GM12875 (cell line): ENCODE measurements at regions not wholly inside any gene's neighbourhood (a gene's known extent, or its start where the extent isn't known, plus 50 kb on each side); places are given as distances from the start of the nearest gene placed in this dataset.

Source experiments
- H3K4me3 ChIP-seq: one replicate; pipeline ENCODE4 v1.5.1; 2011; ENCODE audit warnings: low read depth, low read length, control low read depth
- TF ChIP-seq, protein P1 (sequence below): IDR thresholded peaks from 2 replicates; pipeline ENCODE4 v1.5.1; 2011; ENCODE audit warnings: low read depth, mild to moderate bottlenecking, control low read depth, inconsistent platforms, low read length, moderate library complexity, borderline replicate concordance; ENCODE audit not compliant: insufficient read depth

DNA sequence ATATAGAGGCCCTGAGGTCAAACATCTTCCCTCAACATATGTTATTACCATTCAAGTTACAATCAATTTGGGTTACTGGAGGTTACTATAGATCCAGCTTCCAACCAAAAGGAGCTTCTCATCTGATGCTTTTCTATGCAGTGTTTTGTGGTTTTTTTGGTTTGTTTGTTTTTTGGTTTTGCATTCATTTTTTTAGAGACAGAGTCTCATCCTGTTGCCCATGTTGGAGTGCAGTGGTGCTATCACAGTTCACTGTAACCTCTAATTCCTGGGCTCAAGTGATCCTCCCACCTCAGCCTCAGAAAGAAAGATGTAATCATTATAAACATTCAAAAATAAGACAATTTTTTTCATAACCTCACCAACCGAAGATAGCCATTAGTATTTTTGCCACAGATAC, 124.4 kb upstream of the JARID2 start:
- TF ChIP-seq, protein P1, sequence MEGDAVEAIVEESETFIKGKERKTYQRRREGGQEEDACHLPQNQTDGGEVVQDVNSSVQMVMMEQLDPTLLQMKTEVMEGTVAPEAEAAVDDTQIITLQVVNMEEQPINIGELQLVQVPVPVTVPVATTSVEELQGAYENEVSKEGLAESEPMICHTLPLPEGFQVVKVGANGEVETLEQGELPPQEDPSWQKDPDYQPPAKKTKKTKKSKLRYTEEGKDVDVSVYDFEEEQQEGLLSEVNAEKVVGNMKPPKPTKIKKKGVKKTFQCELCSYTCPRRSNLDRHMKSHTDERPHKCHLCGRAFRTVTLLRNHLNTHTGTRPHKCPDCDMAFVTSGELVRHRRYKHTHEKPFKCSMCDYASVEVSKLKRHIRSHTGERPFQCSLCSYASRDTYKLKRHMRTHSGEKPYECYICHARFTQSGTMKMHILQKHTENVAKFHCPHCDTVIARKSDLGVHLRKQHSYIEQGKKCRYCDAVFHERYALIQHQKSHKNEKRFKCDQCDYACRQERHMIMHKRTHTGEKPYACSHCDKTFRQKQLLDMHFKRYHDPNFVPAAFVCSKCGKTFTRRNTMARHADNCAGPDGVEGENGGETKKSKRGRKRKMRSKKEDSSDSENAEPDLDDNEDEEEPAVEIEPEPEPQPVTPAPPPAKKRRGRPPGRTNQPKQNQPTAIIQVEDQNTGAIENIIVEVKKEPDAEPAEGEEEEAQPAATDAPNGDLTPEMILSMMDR, result no peak
- no peak overlapping the region for H3K4me3 ChIP-seq

DNA sequence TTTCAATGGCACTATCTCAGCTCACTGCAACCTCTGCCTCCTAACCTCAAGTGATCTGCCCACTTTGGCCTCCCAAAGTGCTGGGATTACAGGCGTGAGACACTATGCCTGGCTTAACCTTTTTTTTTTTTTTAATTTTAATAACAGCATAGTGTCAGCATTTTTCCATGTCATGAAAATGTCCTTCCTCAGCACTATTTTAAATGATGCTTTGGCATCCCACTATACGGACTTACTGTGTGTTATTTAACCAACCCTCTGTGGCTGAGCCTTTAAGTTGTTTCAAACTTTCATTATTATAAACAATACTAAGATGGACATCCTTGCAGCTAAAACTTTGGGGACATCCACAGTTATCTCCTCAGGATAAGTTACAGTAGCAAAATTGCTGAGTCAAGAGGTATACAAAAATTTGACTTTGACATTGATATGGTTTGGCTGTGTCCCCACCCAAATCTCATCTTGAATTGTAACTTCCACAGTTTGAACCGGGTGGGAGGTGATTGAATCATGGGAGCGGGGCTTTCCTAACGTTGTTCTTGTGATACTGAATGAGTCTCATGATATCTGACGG, 123.8 kb upstream of the JARID2 start:
- TF ChIP-seq, protein P1, result no peak
- H3K4me3 ChIP-seq, result no peak overlapping the region

DNA sequence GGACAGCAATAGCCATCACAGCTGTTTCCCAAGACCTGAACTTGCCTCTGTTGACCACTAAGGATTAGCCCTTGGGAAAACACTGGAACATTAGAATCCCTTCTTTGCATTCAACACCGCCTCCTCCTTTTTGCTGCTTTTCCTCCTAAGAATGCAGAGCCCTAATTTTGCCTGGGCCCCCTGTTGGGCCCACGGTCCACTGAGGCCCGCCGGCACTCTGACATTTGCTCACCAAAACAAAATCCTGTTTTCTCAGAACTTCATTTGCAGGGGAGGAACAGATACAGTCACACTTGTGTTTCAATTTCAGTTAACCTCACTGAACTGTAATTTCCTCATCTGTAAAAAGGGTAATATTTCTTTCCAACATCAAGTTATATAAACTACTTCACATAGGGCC, 116.0 kb upstream of the JARID2 start:
- H3K4me3 ChIP-seq, result no peak overlapping the region
- TF ChIP-seq, protein P1, result no peak

DNA sequence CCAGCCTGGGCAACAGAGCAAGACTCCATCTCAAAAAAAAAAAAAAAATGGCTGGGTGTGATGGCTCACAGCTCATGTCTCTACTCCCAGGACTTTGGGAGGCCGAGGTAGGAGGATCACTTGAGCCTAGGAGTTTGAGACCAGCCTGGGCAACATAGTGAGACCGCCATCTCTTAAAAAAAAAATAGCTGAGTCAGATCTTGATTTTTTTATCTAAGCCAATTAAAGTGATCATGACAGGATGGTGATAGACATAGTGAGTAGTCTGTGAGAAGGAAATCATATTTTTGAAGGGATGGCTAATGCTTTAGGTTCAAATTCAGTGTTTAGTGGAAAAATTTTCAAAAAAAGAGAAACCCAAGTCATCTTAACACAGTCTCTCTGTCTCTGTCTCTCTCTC, 114.6 kb upstream of the JARID2 start:
- TF ChIP-seq, protein P1, result no peak
- no peak overlapping the region for H3K4me3 ChIP-seq

DNA sequence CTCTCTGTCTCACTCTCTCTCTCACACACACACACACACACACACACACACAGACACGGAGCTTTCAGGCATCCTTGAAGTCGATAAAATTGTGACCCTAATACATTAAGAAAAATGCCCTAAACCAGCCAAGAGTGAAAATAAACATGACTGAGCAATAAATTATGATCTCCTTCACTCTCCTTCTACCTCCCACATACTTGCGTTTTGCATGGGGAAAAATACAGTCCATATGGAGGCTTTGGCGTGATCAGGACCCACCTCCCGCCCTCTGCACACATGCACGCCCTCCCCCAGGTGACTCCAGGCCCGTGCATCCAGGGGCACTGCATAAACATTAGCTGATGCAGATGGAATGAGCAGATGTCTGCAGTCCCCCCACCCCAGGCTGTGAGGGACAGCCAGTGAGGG, 114.2 kb upstream of the JARID2 start:
- H3K4me3 ChIP-seq, result no peak overlapping the region
- TF ChIP-seq, protein P1, result no peak

DNA sequence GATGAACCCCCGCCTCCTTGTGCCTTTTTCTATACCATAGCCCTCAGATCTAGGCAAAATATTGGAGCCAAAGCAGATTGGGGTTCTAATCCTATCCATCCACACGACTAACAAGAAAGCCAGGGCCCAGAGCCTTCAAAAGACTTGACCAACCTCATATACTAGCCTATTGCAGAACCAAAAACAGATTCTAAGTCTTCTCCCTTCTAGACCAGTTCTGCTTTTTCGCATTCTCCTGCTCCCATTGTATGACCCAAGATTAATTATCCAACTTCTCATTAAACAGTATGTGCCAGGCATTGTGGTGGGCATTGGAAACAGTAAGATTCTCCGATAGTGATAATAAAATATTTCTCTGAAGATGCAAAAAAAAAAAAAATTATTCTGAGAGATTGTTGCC, 113.7 kb upstream of the JARID2 start:
- TF ChIP-seq, protein P1, result no peak
- H3K4me3 ChIP-seq, result no peak overlapping the region

DNA sequence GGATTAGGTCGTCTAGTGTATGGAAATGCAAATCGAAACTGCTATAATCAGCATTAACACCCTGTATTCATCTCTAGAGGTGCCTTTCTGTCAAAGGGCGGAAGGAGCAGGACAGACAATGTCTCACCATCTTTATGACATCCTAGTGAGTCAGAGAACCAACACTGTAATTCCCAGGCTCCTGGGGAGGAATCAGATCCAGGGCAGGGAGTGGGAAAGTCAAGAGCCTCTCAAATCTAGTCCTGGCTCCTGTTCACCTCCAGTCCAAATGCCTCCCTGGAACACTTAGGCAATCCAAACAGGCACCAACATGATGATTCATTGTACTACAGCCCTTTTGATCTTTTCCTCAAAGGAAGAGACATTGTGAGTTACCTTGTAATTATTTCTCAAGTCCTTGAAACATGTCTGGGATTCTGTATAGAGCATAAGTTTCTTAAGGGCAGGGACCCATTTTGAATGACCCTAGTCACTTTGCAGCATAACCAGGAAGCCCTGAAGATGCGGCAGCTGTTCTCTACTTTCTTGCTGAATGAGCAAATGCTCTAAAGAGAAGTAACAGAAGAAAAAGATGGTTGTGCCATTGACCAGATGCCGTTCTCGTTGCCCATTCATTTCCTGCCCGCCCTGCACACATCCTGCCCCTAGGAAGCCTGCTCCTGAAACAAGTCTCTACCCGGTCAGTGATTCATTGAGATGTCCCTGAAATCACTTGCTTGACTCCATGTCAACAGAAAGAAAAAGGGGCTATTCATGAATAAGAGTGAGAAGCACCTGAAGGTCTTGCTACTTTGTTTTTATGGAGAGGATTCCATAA, 112.8 kb upstream of the JARID2 start:
- no peak overlapping the region for H3K4me3 ChIP-seq
- TF ChIP-seq, protein P1, result no peak
